A673 (cell line): ENCODE measurements at regions not wholly inside any gene's neighbourhood (a gene's known extent, or its start where the extent isn't known, plus 50 kb on each side); places are given as distances from the start of the nearest gene placed in this dataset.

Experiments
- BruUV-seq: library from RNA; stranded (reverse); fragments of 400-500 nt; replicated peaks from 2 replicates; lab custom pipeline; 2021; lab: Mats Ljungman, UMichigan
- CTCF ChIA-PET: fragments of 300-600 bp; sonication (Branson Sonifier 250); formaldehyde crosslinking; loops from one replicate; lab custom pipeline; 2022; ENCODE audit warnings: antibody characterized with exemption; lab: Charles Lee
- POLR2A ChIA-PET: fragments of 300-600 bp; sonication (Branson Sonifier 250); formaldehyde crosslinking; loops from one replicate; lab custom pipeline; 2022; ENCODE audit warnings: antibody characterized with exemption; ENCODE audit not compliant: low non-redundant PET; lab: Charles Lee
- DNase-seq: peaks from one replicate; pipeline ENCODE4 v3.0.0-alpha.2; 2015; ENCODE audit warnings: low spot score
- H3K27ac ChIP-seq: fragments of 200-600 bp; sonication (generic); 2 replicates; pipeline ENCODE4 v1.5.1; 2016; ENCODE audit warnings: mixed run types, low read depth, mild to moderate bottlenecking, mixed read lengths, antibody characterized with exemption, low read length; ENCODE audit not compliant: poor library complexity, severe bottlenecking
- H3K27me3 ChIP-seq: fragments of 200-600 bp; sonication (generic); replicated peaks from 2 replicates; pipeline ENCODE4 v1.6.1; 2017; ENCODE audit warnings: mixed run types, low read depth, mild to moderate bottlenecking, mixed read lengths, antibody characterized with exemption, low read length; ENCODE audit not compliant: insufficient read depth, poor library complexity
- H3K36me3 ChIP-seq: fragments of 200-600 bp; sonication (generic); 2 replicates; pipeline ENCODE4 v1.6.1; 2016; ENCODE audit warnings: mixed run types, mild to moderate bottlenecking, mixed read lengths, antibody characterized with exemption, low read length; ENCODE audit not compliant: insufficient read depth, poor library complexity, severe bottlenecking
- H3K4me1 ChIP-seq: fragments of 200-600 bp; sonication (generic); 2 replicates; pipeline ENCODE4 v1.6.1; 2017; ENCODE audit warnings: mixed run types, mild to moderate bottlenecking, mixed read lengths, antibody characterized with exemption, low read length; ENCODE audit not compliant: insufficient read depth, poor library complexity, severe bottlenecking
- H3K4me3 ChIP-seq: fragments of 200-600 bp; sonication (generic); 2 replicates; pipeline ENCODE4 v1.5.1; 2016; ENCODE audit warnings: low read depth, mixed run types, mild to moderate bottlenecking, mixed read lengths, low read length; ENCODE audit not compliant: poor library complexity, severe bottlenecking
- H3K9me3 ChIP-seq: fragments of 200-600 bp; sonication (generic); 2 replicates; pipeline ENCODE4 v1.6.1; 2016; ENCODE audit warnings: mixed run types, low read depth, mild to moderate bottlenecking, mixed read lengths, antibody characterized with exemption, low read length; ENCODE audit not compliant: poor library complexity, severe bottlenecking
- CTCF ChIP-seq: fragments of 300-800, 200-600 bp; sonication (generic); conservative IDR thresholded peaks from 2 replicates; pipeline ENCODE4 v1.5.1; 2017; ENCODE audit warnings: low read depth, mild to moderate bottlenecking, antibody characterized with exemption, low read length, moderate library complexity, mixed read lengths
- EZH2 ChIP-seq: fragments of 200-600 bp; sonication (generic); IDR thresholded peaks from 2 replicates; pipeline ENCODE4 v1.6.1; 2017; ENCODE audit warnings: borderline replicate concordance, low read depth, mild to moderate bottlenecking, mixed read lengths, antibody characterized with exemption, low read length; ENCODE audit not compliant: poor library complexity, severe bottlenecking
- intact Hi-C: fragments of 100-400 bp; cut with micrococcal nuclease; formaldehyde crosslinking; loops from one replicate; pipeline ENCODE4 v1.10.0; 2022; ENCODE audit not compliant: unreplicated experiment

GRCh38 chr5:155750571-155750970 is 576.4 kb upstream of the SGCD start:
- Histone ChIP-seq H3K4me1 (no peaks in the 10 kb centered on the region), H3K27me3 (no peaks in the 10 kb centered on the region), H3K9me3 (no peaks in the 10 kb centered on the region), H3K4me3 (no peak overlapping the region), H3K36me3 (no peaks in the 10 kb centered on the region), H3K27ac (no peak overlapping the region)
- ChIA-PET POLR2A (no interaction called here), CTCF (no interaction called here)
- BruUV-seq, result no TSS peak
- TF ChIP-seq EZH2 (no peak), CTCF (no peak)
- intact Hi-C loops, result no loop called here
- no peak for DNase-seq

GRCh38 chr5:155753943-155754581 is 572.9 kb upstream of the SGCD start:
- BruUV-seq, result no TSS peak
- no peak for DNase-seq
- ChIA-PET CTCF (no interaction called here), POLR2A (no interaction called here)
- Histone ChIP-seq H3K4me1 (no peaks in the 10 kb centered on the region), H3K4me3 (no peak overlapping the region), H3K27ac (no peak overlapping the region), H3K27me3 (no peaks in the 10 kb centered on the region), H3K36me3 (no peaks in the 10 kb centered on the region), H3K9me3 (no peaks in the 10 kb centered on the region)
- TF ChIP-seq EZH2 (no peak), CTCF (no peak)
- intact Hi-C loops, result no loop called here

- H3K36me3 ChIP-seq, result no peaks in the 10 kb centered on the region
- H3K4me1 ChIP-seq, result no peaks in the 10 kb centered on the region
- no peak for TF ChIP-seq EZH2
- no peak for TF ChIP-seq CTCF
- BruUV-seq, result no TSS peak
- ChIA-PET CTCF (no interaction called here), POLR2A (no interaction called here)
- H3K4me3 ChIP-seq, result no peak overlapping the region
- no peak overlapping the region for H3K27ac ChIP-seq
- H3K27me3 ChIP-seq, result no peaks in the 10 kb centered on the region
- no peaks in the 10 kb centered on the region for H3K9me3 ChIP-seq
- intact Hi-C loops, result no loop called here
- DNase-seq, result no peak
Observed at GRCh38 chr5:155759252-155759651, 567.7 kb upstream of the SGCD start.
